Fibroblast of lung (primary cell): ENCODE measurements at regions not wholly inside any gene's neighbourhood (a gene's known extent, or its start where the extent isn't known, plus 50 kb on each side); places are given as distances from the start of the nearest gene placed in this dataset.
A peak's percentile ranks its signal among the peaks of the same experiment; 100 is the strongest.

Source experiments
- DNase-seq, 2 donors: peaks; one replicate each; pipeline versions ENCODE4 v3.0.0 to v3.0.0-alpha.2; 2010; ENCODE audit warnings: low read depth in 2 of 2
- H2AFZ ChIP-seq: 2 replicates; pipeline ENCODE4 v1.5.1; 2012; ENCODE audit warnings: low read length, control low read depth, inconsistent platforms
- H3K27ac ChIP-seq: 2 replicates; pipeline ENCODE4 v1.5.1; 2011; ENCODE audit warnings: low read length, control low read depth; ENCODE audit not compliant: insufficient read depth
- H3K27me3 ChIP-seq: 2 replicates; pipeline ENCODE4 v1.5.1; 2011; ENCODE audit warnings: mild to moderate bottlenecking, low read length; ENCODE audit not compliant: control insufficient read depth, insufficient read depth
- H3K36me3 ChIP-seq: 2 replicates; pipeline ENCODE4 v1.5.1; 2011; ENCODE audit warnings: low read length; ENCODE audit not compliant: control insufficient read depth, insufficient read depth
- H3K4me1 ChIP-seq: 2 replicates; pipeline ENCODE4 v1.5.1; 2011; ENCODE audit warnings: low read length; ENCODE audit not compliant: control insufficient read depth, insufficient read depth; ENCODE audit errors: extremely low read depth
- H3K4me2 ChIP-seq: 2 replicates; pipeline ENCODE4 v1.5.1; 2011; ENCODE audit warnings: low read length, control low read depth; ENCODE audit not compliant: insufficient read depth; ENCODE audit errors: extremely low read depth
- H3K4me3 ChIP-seq, 4 experiments: fragments of 200-600 bp in 1 of 4; sonication (generic) in 1 of 4; replicated peaks in 1 of 4; 2 replicates each; pipeline ENCODE4 v1.5.1; 2011 to 2016; ENCODE audit warnings: low read length in 4 of 4, low read depth in 3 of 4, mild to moderate bottlenecking in 3 of 4, control low read depth in 2 of 4, inconsistent platforms in 1 of 4, mixed read lengths in 1 of 4; ENCODE audit not compliant: insufficient read depth in 1 of 4; ENCODE audit errors: control extremely low read depth in 1 of 4
- H3K79me2 ChIP-seq: 2 replicates; pipeline ENCODE4 v1.5.1; 2012; ENCODE audit warnings: mild to moderate bottlenecking, low read length, inconsistent platforms; ENCODE audit not compliant: control insufficient read depth, insufficient read depth
- H3K9ac ChIP-seq: 2 replicates; pipeline ENCODE4 v1.5.1; 2011; ENCODE audit warnings: mild to moderate bottlenecking, low read length, control low read depth; ENCODE audit not compliant: insufficient read depth
- H3K9me3 ChIP-seq: 2 replicates; pipeline ENCODE4 v1.5.1; 2012; ENCODE audit warnings: low read depth, low read length; ENCODE audit not compliant: control insufficient read depth, insufficient read depth
- H4K20me1 ChIP-seq: 2 replicates; pipeline ENCODE4 v1.5.1; 2011; ENCODE audit warnings: low read length; ENCODE audit not compliant: control insufficient read depth, insufficient read depth; ENCODE audit errors: extremely low read depth
- EZH2 ChIP-seq: IDR thresholded peaks from 2 replicates; pipeline ENCODE4 v1.5.1; 2012; ENCODE audit warnings: low read length, control low read depth, mild to moderate bottlenecking; ENCODE audit errors: missing control alignments
- TF ChIP-seq, protein P1 (sequence below), 2 donors: IDR thresholded peaks in 1 of 2; conservative IDR thresholded peaks in 1 of 2; 1 replicate in 1 of 2; 2 replicates in 1 of 2; pipeline ENCODE4 v1.5.1; 2011 to 2012; ENCODE audit warnings: low read length in 2 of 2, control low read depth in 1 of 2, inconsistent platforms in 1 of 2, low read depth in 1 of 2, mild to moderate bottlenecking in 1 of 2

DNA sequence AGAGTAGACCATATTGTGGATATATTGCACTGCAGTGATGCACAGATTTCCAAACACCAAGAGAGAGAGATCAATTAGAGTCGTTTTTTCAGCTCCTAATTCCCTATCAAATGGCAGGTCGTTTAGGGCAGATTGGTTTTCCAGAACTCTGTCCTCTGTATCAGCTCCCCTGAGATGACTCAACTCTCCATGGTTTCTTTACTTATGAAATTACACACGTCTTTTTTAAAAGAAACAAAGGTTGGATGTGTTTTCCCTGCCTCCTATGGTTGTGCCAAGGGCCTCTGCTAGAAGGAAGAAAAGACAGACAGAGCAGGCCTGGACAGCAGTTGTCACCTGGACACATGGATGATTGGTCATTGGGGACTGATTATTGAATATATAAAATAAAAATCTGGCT lies 478.1 kb upstream of the NBEA start:
- no peak overlapping the region for H3K27ac ChIP-seq
- H3K4me2 ChIP-seq, result no peak overlapping the region
- H3K79me2 ChIP-seq, result no peaks in the 10 kb centered on the region
- TF ChIP-seq EZH2, result no peak
- TF ChIP-seq, protein P1, sequence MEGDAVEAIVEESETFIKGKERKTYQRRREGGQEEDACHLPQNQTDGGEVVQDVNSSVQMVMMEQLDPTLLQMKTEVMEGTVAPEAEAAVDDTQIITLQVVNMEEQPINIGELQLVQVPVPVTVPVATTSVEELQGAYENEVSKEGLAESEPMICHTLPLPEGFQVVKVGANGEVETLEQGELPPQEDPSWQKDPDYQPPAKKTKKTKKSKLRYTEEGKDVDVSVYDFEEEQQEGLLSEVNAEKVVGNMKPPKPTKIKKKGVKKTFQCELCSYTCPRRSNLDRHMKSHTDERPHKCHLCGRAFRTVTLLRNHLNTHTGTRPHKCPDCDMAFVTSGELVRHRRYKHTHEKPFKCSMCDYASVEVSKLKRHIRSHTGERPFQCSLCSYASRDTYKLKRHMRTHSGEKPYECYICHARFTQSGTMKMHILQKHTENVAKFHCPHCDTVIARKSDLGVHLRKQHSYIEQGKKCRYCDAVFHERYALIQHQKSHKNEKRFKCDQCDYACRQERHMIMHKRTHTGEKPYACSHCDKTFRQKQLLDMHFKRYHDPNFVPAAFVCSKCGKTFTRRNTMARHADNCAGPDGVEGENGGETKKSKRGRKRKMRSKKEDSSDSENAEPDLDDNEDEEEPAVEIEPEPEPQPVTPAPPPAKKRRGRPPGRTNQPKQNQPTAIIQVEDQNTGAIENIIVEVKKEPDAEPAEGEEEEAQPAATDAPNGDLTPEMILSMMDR (conservative IDR thresholded peaks at IDR 0.05 in 1 of 2, IDR thresholded peaks at IDR 0.05 in 1 of 2; ENCODE audit: low read depth in 1 of 2, low read length in 2 of 2), result no peak
- H3K9me3 ChIP-seq, result no peaks in the 10 kb centered on the region
- H3K9ac ChIP-seq, result no peak overlapping the region
- peak in 1 of 2 donors; percentile 25 for DNase-seq
- no peaks in the 10 kb centered on the region for H3K27me3 ChIP-seq
- H3K4me1 ChIP-seq, result peaks cover 5% of the 10 kb centered on the region
- H3K4me3 ChIP-seq, result no peak overlapping the region
- no peak overlapping the region for H2AFZ ChIP-seq
- H3K36me3 ChIP-seq, result no peaks in the 10 kb centered on the region
- H4K20me1 ChIP-seq, result no peaks in the 10 kb centered on the region

DNA sequence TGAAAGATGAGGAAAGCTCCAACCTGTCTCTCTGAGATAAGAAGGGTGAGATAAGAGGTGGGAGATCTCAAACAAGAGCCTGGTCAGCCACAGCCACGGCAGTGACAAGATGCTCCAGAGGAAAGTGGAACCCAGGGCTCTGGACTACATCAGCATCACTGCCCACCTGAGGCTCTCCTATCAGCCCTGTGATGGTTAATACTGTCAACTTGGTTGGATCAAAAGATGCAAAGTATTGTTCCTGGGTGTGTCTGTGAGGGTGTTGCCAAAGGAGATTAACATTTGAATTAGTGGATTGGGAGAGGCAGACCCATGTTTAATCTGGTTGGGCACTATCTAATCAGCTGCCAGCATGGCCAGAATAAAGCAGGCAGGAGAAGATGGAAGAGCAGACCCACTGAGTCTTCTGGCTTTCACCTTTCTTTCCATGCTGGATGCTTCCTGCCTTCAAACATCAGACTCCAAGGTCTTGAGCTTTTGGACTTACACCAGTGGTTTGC lies 476.6 kb upstream of the NBEA start:
- Histone ChIP-seq H2AFZ (no peak overlapping the region), H3K4me3 (no peak overlapping the region), H4K20me1 (no peaks in the 10 kb centered on the region), H3K9ac (no peak overlapping the region), H3K27ac (no peak overlapping the region), H3K79me2 (no peaks in the 10 kb centered on the region), H3K4me1 (peaks cover 5% of the 10 kb centered on the region), H3K4me2 (no peak overlapping the region), H3K9me3 (no peaks in the 10 kb centered on the region), H3K36me3 (no peaks in the 10 kb centered on the region), H3K27me3 (no peaks in the 10 kb centered on the region)
- DNase-seq, result no peak
- TF ChIP-seq EZH2, result no peak
- TF ChIP-seq, protein P1 (conservative IDR thresholded peaks at IDR 0.05 in 1 of 2, IDR thresholded peaks at IDR 0.05 in 1 of 2; ENCODE audit: low read depth in 1 of 2, low read length in 2 of 2), result no peak

DNA sequence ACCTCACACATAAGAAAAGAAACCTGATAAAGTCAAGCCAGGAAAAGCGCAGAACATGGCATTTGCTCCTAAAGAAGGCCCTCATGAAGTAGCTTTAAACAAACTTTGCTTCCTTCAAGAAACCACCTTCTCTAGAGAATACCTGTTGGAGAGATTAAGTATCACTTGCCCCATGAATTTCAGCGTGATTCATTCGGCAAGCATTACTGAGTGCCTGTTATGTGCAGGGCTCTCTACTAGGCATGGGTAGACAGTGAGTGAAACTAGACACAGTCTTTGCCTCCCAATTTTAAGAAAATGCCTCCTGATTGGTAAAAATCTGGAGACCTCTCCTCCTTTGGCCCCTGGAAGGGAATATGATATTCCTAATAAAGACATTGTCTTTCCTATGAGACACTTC lies 475.8 kb upstream of the NBEA start:
- H3K9me3 ChIP-seq, result no peaks in the 10 kb centered on the region
- no peaks in the 10 kb centered on the region for H3K27me3 ChIP-seq
- H3K4me1 ChIP-seq, result peaks cover 5% of the 10 kb centered on the region
- no peak overlapping the region for H3K4me3 ChIP-seq
- no peaks in the 10 kb centered on the region for H3K36me3 ChIP-seq
- H3K4me2 ChIP-seq, result no peak overlapping the region
- DNase-seq, result no peak
- H3K79me2 ChIP-seq, result no peaks in the 10 kb centered on the region
- H3K9ac ChIP-seq, result no peak overlapping the region
- no peak overlapping the region for H3K27ac ChIP-seq
- TF ChIP-seq EZH2, result no peak
- TF ChIP-seq, protein P1 (conservative IDR thresholded peaks at IDR 0.05 in 1 of 2, IDR thresholded peaks at IDR 0.05 in 1 of 2; ENCODE audit: low read depth in 1 of 2, low read length in 2 of 2), result no peak
- H4K20me1 ChIP-seq, result no peaks in the 10 kb centered on the region
- no peak overlapping the region for H2AFZ ChIP-seq
